Nephron (organoid): ENCODE measurements at regions not wholly inside any gene's neighbourhood (a gene's known extent, or its start where the extent isn't known, plus 50 kb on each side); places are given as distances from the start of the nearest gene placed in this dataset.

Experiments used
- H3K27ac Mint-ChIP-seq, 3 experiments: 2 replicates each; pipeline ENCODE4 v1.8.0; 2020; ENCODE audit warnings: mixed read lengths in 3 of 3, mild to moderate bottlenecking in 2 of 3, moderate library complexity in 1 of 3
- H3K27me3 Mint-ChIP-seq: 2 replicates; pipeline ENCODE4 v1.8.0; 2021; ENCODE audit warnings: low read depth, mild to moderate bottlenecking, moderate library complexity, mixed read lengths
- H3K36me3 Mint-ChIP-seq: 2 replicates; pipeline ENCODE4 v1.8.0; 2020; ENCODE audit warnings: low read depth, mixed read lengths
- H3K4me1 Mint-ChIP-seq: 2 replicates; pipeline ENCODE4 v1.8.0; 2020; ENCODE audit warnings: mixed read lengths
- H3K4me3 Mint-ChIP-seq, 3 experiments: 2 replicates each; pipeline ENCODE4 v1.8.0; 2020; ENCODE audit warnings: mild to moderate bottlenecking in 3 of 3, mixed read lengths in 3 of 3, moderate library complexity in 2 of 3
- H3K9me3 Mint-ChIP-seq: 2 replicates; pipeline ENCODE4 v1.8.0; 2020; ENCODE audit warnings: mixed read lengths
- TF ChIP-seq, protein P1 (sequence below), 3 experiments: fragments of 200-600 bp; sonication (generic); IDR thresholded peaks; one replicate each; pipeline ENCODE4 v1.5.0; 2021; ENCODE audit warnings: antibody characterized with exemption in 3 of 3; ENCODE audit not compliant: unreplicated experiment in 3 of 3

GRCh38 chr6:103175056-103175455 is 1684.7 kb downstream of the HACE1 start:
- TF ChIP-seq, protein P1, sequence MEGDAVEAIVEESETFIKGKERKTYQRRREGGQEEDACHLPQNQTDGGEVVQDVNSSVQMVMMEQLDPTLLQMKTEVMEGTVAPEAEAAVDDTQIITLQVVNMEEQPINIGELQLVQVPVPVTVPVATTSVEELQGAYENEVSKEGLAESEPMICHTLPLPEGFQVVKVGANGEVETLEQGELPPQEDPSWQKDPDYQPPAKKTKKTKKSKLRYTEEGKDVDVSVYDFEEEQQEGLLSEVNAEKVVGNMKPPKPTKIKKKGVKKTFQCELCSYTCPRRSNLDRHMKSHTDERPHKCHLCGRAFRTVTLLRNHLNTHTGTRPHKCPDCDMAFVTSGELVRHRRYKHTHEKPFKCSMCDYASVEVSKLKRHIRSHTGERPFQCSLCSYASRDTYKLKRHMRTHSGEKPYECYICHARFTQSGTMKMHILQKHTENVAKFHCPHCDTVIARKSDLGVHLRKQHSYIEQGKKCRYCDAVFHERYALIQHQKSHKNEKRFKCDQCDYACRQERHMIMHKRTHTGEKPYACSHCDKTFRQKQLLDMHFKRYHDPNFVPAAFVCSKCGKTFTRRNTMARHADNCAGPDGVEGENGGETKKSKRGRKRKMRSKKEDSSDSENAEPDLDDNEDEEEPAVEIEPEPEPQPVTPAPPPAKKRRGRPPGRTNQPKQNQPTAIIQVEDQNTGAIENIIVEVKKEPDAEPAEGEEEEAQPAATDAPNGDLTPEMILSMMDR (IDR thresholded peaks at IDR 0.05; ENCODE audit: unreplicated experiment in 3 of 3), result no peak
- H3K27me3 Mint-ChIP-seq, result no peaks in the 10 kb centered on the region
- no peak overlapping the region for H3K4me3 Mint-ChIP-seq
- H3K4me1 Mint-ChIP-seq, result no peaks in the 10 kb centered on the region
- no peaks in the 10 kb centered on the region for H3K36me3 Mint-ChIP-seq
- H3K27ac Mint-ChIP-seq, result no peak overlapping the region
- no peaks in the 10 kb centered on the region for H3K9me3 Mint-ChIP-seq

GRCh38 chr6:103167345-103168071 is 1692.2 kb downstream of the HACE1 start:
- H3K27me3 Mint-ChIP-seq, result no peaks in the 10 kb centered on the region
- TF ChIP-seq, protein P1 (IDR thresholded peaks at IDR 0.05; ENCODE audit: unreplicated experiment in 3 of 3), result no peak
- H3K9me3 Mint-ChIP-seq, result peaks cover 4% of the 10 kb centered on the region
- H3K4me1 Mint-ChIP-seq, result no peaks in the 10 kb centered on the region
- no peaks in the 10 kb centered on the region for H3K36me3 Mint-ChIP-seq
- H3K4me3 Mint-ChIP-seq, result no peak overlapping the region
- no peak overlapping the region for H3K27ac Mint-ChIP-seq

GRCh38 chr6:103154779-103155572 is 1704.7 kb downstream of the HACE1 start:
- H3K36me3 Mint-ChIP-seq, result no peaks in the 10 kb centered on the region
- TF ChIP-seq, protein P1 (IDR thresholded peaks at IDR 0.05; ENCODE audit: unreplicated experiment in 3 of 3), result no peak
- peaks cover 3% of the 10 kb centered on the region for H3K27me3 Mint-ChIP-seq
- no peak overlapping the region for H3K4me3 Mint-ChIP-seq
- no peak overlapping the region for H3K27ac Mint-ChIP-seq
- no peaks in the 10 kb centered on the region for H3K4me1 Mint-ChIP-seq
- no peaks in the 10 kb centered on the region for H3K9me3 Mint-ChIP-seq

- Mint-ChIP-seq H3K27ac (no peak overlapping the region), H3K4me1 (no peaks in the 10 kb centered on the region), H3K27me3 (peaks cover 3% of the 10 kb centered on the region)
Observed at GRCh38 chr6:103153016-103153415, 1706.7 kb downstream of the HACE1 start.

DNA sequence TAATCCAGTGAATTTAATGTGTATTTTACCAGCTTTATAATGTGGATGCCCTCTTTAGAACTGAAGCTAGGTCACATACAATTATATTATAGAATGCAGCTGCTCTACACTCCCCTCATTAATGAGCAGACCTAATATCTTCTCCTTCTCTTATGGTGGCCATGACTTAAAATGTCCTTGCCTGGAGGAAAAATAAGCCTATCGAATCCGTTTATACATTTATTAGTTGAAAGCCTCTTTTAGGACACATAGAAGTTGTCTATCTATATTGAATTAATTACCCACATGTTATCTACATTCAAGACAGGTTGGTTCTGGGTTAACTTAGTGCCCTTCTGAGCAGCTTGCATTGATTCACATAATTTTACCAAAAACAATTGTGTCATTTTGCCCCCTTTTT is 1716.8 kb downstream of the HACE1 start:
- TF ChIP-seq, protein P1 (IDR thresholded peaks at IDR 0.05; ENCODE audit: unreplicated experiment in 3 of 3), result no peak

More at GRCh38 chr6:103153016-103153415, 1706.7 kb downstream of the HACE1 start:
- Mint-ChIP-seq H3K36me3 (no peaks in the 10 kb centered on the region), H3K9me3 (no peaks in the 10 kb centered on the region), H3K4me3 (no peak overlapping the region)
- TF ChIP-seq, protein P1 (IDR thresholded peaks at IDR 0.05; ENCODE audit: unreplicated experiment in 3 of 3), result no peak

More for the DNA sequence above, 1716.8 kb downstream of the HACE1 start:
- H3K9me3 Mint-ChIP-seq, result no peaks in the 10 kb centered on the region
- no peaks in the 10 kb centered on the region for H3K27me3 Mint-ChIP-seq
- H3K4me3 Mint-ChIP-seq, result no peak overlapping the region
- no peak overlapping the region for H3K27ac Mint-ChIP-seq
- H3K4me1 Mint-ChIP-seq, result no peaks in the 10 kb centered on the region
- no peaks in the 10 kb centered on the region for H3K36me3 Mint-ChIP-seq
